GM12872 (cell line): ENCODE measurements at regions not wholly inside any gene's neighbourhood (a gene's known extent, or its start where the extent isn't known, plus 50 kb on each side); places are given as distances from the start of the nearest gene placed in this dataset.

Experiments
- TF ChIP-seq, protein P1 (sequence below): IDR thresholded peaks from 3 replicates; pipeline ENCODE4 v1.5.1; 2011; ENCODE audit warnings: low read depth, mild to moderate bottlenecking, low read length, moderate library complexity; ENCODE audit not compliant: insufficient read depth

GRCh38 chr1:5142389-5142788, 488.0 kb downstream of the AJAP1 start:
- TF ChIP-seq, protein P1, sequence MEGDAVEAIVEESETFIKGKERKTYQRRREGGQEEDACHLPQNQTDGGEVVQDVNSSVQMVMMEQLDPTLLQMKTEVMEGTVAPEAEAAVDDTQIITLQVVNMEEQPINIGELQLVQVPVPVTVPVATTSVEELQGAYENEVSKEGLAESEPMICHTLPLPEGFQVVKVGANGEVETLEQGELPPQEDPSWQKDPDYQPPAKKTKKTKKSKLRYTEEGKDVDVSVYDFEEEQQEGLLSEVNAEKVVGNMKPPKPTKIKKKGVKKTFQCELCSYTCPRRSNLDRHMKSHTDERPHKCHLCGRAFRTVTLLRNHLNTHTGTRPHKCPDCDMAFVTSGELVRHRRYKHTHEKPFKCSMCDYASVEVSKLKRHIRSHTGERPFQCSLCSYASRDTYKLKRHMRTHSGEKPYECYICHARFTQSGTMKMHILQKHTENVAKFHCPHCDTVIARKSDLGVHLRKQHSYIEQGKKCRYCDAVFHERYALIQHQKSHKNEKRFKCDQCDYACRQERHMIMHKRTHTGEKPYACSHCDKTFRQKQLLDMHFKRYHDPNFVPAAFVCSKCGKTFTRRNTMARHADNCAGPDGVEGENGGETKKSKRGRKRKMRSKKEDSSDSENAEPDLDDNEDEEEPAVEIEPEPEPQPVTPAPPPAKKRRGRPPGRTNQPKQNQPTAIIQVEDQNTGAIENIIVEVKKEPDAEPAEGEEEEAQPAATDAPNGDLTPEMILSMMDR: no peak

GRCh38 chr1:5141750-5142149, 487.3 kb downstream of the AJAP1 start:
- TF ChIP-seq, protein P1: no peak

- TF ChIP-seq, protein P1: no peak
Observed at GRCh38 chr1:5140962-5141361, 486.6 kb downstream of the AJAP1 start.

GRCh38 chr1:5140136-5140535, 485.7 kb downstream of the AJAP1 start:
- TF ChIP-seq, protein P1: no peak

DNA sequence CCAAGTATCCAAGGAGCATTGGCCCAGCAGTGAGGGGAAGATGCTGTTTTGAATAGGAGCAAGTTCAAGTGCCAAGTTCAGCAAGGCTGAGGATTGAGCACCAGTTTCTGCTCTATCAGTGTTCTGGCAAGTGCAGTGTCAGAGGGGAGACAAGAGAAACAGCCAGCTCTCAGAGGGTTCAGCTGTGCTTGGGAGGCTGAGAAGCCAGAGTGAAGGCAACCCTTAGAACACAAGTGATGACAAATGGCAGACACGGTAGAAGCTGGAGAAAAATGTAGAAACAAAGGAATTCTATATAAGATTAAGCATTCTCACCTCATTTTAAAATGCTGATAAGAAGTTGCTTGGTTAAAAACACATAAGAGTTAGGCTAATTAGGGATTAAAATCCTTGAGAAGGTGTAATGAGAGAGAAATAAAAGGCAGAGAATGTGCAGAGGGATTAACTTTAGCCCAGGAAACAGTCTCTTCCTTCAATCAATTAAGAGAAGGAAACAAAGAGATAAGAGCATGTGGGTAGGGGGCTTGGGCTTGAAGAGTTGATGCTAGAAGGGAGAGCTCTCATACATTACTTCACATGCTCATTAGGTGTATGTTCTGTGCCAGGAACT, 475.4 kb downstream of the AJAP1 start:
- TF ChIP-seq, protein P1: no peak

DNA sequence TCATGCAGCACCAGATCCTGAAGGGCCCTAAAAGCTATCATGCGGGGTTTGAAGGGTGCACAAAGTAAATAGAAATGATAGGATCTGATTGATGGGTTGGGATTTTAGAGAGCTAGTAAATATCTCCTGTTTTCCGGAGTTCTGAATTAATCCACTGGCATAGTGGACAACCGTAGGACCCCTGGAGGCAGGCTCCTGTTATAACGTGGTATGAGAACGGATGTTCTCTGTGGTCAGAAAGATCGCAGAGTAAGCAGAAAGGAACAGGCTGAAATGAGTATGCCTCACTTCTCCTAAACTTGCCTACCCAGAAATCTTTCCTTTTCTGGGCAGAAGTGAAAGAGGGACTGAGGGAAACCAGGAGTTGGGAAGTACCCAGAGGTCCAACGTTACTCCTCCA, 470.8 kb downstream of the AJAP1 start:
- TF ChIP-seq, protein P1: no peak

DNA sequence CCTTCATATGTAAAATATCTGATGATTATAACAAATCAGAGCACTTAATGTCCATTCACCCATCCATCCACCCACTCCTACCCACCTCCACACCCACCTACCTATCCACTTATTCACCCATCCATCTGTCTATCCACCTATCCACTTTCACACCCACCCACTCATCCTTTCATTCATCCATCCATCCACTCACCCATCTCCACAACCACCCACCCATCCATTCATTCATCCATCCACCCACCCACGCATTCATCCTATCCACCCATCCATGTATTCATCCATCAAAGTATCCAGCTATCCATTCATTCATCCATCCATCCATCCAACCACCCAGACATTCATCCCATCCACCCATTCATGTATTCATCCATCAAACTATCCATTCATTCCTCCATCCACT, 466.1 kb downstream of the AJAP1 start:
- TF ChIP-seq, protein P1: no peak
